A673 (cell line): ENCODE measurements at regions not wholly inside any gene's neighbourhood (a gene's known extent, or its start where the extent isn't known, plus 50 kb on each side); places are given as distances from the start of the nearest gene placed in this dataset.

Experiments
- BruUV-seq: library from RNA; stranded (reverse); fragments of 400-500 nt; replicated peaks from 2 replicates; lab custom pipeline; 2021; lab: Mats Ljungman, UMichigan
- CTCF ChIA-PET: fragments of 300-600 bp; sonication (Branson Sonifier 250); formaldehyde crosslinking; loops from one replicate; lab custom pipeline; 2022; ENCODE audit warnings: antibody characterized with exemption; lab: Charles Lee
- POLR2A ChIA-PET: fragments of 300-600 bp; sonication (Branson Sonifier 250); formaldehyde crosslinking; loops from one replicate; lab custom pipeline; 2022; ENCODE audit warnings: antibody characterized with exemption; ENCODE audit not compliant: low non-redundant PET; lab: Charles Lee
- DNase-seq: peaks from one replicate; pipeline ENCODE4 v3.0.0-alpha.2; 2015; ENCODE audit warnings: low spot score
- H3K27ac ChIP-seq: fragments of 200-600 bp; sonication (generic); 2 replicates; pipeline ENCODE4 v1.5.1; 2016; ENCODE audit warnings: mixed run types, low read depth, mild to moderate bottlenecking, mixed read lengths, antibody characterized with exemption, low read length; ENCODE audit not compliant: poor library complexity, severe bottlenecking
- H3K27me3 ChIP-seq: fragments of 200-600 bp; sonication (generic); replicated peaks from 2 replicates; pipeline ENCODE4 v1.6.1; 2017; ENCODE audit warnings: mixed run types, low read depth, mild to moderate bottlenecking, mixed read lengths, antibody characterized with exemption, low read length; ENCODE audit not compliant: insufficient read depth, poor library complexity
- H3K36me3 ChIP-seq: fragments of 200-600 bp; sonication (generic); 2 replicates; pipeline ENCODE4 v1.6.1; 2016; ENCODE audit warnings: mixed run types, mild to moderate bottlenecking, mixed read lengths, antibody characterized with exemption, low read length; ENCODE audit not compliant: insufficient read depth, poor library complexity, severe bottlenecking
- H3K4me1 ChIP-seq: fragments of 200-600 bp; sonication (generic); 2 replicates; pipeline ENCODE4 v1.6.1; 2017; ENCODE audit warnings: mixed run types, mild to moderate bottlenecking, mixed read lengths, antibody characterized with exemption, low read length; ENCODE audit not compliant: insufficient read depth, poor library complexity, severe bottlenecking
- H3K4me3 ChIP-seq: fragments of 200-600 bp; sonication (generic); 2 replicates; pipeline ENCODE4 v1.5.1; 2016; ENCODE audit warnings: low read depth, mixed run types, mild to moderate bottlenecking, mixed read lengths, low read length; ENCODE audit not compliant: poor library complexity, severe bottlenecking
- H3K9me3 ChIP-seq: fragments of 200-600 bp; sonication (generic); 2 replicates; pipeline ENCODE4 v1.6.1; 2016; ENCODE audit warnings: mixed run types, low read depth, mild to moderate bottlenecking, mixed read lengths, antibody characterized with exemption, low read length; ENCODE audit not compliant: poor library complexity, severe bottlenecking
- CTCF ChIP-seq: fragments of 300-800, 200-600 bp; sonication (generic); conservative IDR thresholded peaks from 2 replicates; pipeline ENCODE4 v1.5.1; 2017; ENCODE audit warnings: low read depth, mild to moderate bottlenecking, antibody characterized with exemption, low read length, moderate library complexity, mixed read lengths
- EZH2 ChIP-seq: fragments of 200-600 bp; sonication (generic); IDR thresholded peaks from 2 replicates; pipeline ENCODE4 v1.6.1; 2017; ENCODE audit warnings: borderline replicate concordance, low read depth, mild to moderate bottlenecking, mixed read lengths, antibody characterized with exemption, low read length; ENCODE audit not compliant: poor library complexity, severe bottlenecking
- intact Hi-C: fragments of 100-400 bp; cut with micrococcal nuclease; formaldehyde crosslinking; loops from one replicate; pipeline ENCODE4 v1.10.0; 2022; ENCODE audit not compliant: unreplicated experiment

- CTCF ChIA-PET: no interaction called here
- Histone ChIP-seq H3K27ac (no peak overlapping the region), H3K27me3 (no peaks in the 10 kb centered on the region), H3K4me1 (no peaks in the 10 kb centered on the region), H3K4me3 (no peak overlapping the region), H3K36me3 (no peaks in the 10 kb centered on the region), H3K9me3 (no peaks in the 10 kb centered on the region)
- no peak for DNase-seq
- intact Hi-C loops: loop anchor here (10.0 kb wide), 1 partner anchor 188 kb away; no protein-coding TSS in a partner anchor
- POLR2A ChIA-PET: no interaction called here
- TF ChIP-seq EZH2 (no peak), CTCF (no peak)
- BruUV-seq: no TSS peak
These were observed 454.2 kb downstream of the GBE1 start for GRCh38 chr3:81307221-81307620.

- no peaks in the 10 kb centered on the region for H3K36me3 ChIP-seq
- DNase-seq: no peak
- H3K27ac ChIP-seq: no peak overlapping the region
- TF ChIP-seq CTCF: no peak
- no peak for TF ChIP-seq EZH2
- H3K27me3 ChIP-seq: no peaks in the 10 kb centered on the region
- intact Hi-C loops: loop anchor here (2.0 to 10.0 kb wide), 2 partner anchors 191 to 339 kb away; no protein-coding TSS in a partner anchor
- no peaks in the 10 kb centered on the region for H3K4me1 ChIP-seq
- POLR2A ChIA-PET: no interaction called here
- H3K9me3 ChIP-seq: no peaks in the 10 kb centered on the region
- H3K4me3 ChIP-seq: no peak overlapping the region
- CTCF ChIA-PET: no interaction called here
- no TSS peak for BruUV-seq
These were observed 458.1 kb downstream of the GBE1 start for GRCh38 chr3:81303321-81303720.

DNA sequence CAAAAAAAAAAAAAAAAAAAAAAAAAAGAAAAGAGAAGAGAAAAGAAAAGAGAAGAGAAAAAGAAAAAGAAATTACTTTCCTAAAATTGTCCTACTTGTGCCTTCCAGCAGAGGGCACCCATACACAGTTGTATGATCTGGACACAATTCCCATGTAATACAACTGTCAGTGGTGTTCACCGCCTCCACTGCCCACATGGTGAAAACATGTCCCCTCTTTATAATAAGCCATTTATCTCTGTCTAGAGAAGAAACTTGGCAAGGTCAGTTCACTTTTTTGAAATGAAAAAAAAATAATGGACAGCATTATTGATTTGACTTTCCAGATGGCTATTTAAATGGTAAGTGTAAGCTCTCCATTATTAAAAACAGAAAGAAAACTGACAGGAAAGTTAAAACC, 459.4 kb downstream of the GBE1 start:
- no TSS peak for BruUV-seq
- POLR2A ChIA-PET: no interaction called here

More for the DNA sequence above, 459.4 kb downstream of the GBE1 start:
- Histone ChIP-seq H3K4me1 (no peaks in the 10 kb centered on the region), H3K27me3 (no peaks in the 10 kb centered on the region), H3K9me3 (no peaks in the 10 kb centered on the region), H3K27ac (no peak overlapping the region), H3K4me3 (no peak overlapping the region), H3K36me3 (no peaks in the 10 kb centered on the region)
- CTCF ChIA-PET: interaction anchor here (0.6 to 0.9 kb wide), 4 partner anchors 13 to 671 kb away, joined by 3 to 10 read pairs (median 6); no protein-coding TSS in a partner anchor
- DNase-seq: peak; percentile 71
- intact Hi-C loops: loop anchor here (2.0 to 10.0 kb wide), 2 partner anchors 193 to 341 kb away; no protein-coding TSS in a partner anchor
- no peak for TF ChIP-seq EZH2
- peak; percentile 73 for TF ChIP-seq CTCF
